ENCODE measurements at regions not wholly inside any gene's neighbourhood (a gene's known extent, or its start where the extent isn't known, plus 50 kb on each side); places are given as distances from the start of the nearest gene placed in this dataset.

- no peak for TF ChIP-seq CTCF (IDR thresholded peaks at IDR 0.05; ENCODE audit: control extremely low read depth, extremely low read depth, low read depth, missing control alignments)
- no peak for DNase-seq (ENCODE audit: extremely low spot score)
- POLR2A ChIA-PET, result no interaction called here
- CTCF ChIA-PET, result no interaction called here
Observed at GRCh38 chr11:29256580-29256979, 760.2 kb downstream of the KCNA4 start.

GRCh38 chr11:29255401-29255800 lies 761.4 kb downstream of the KCNA4 start:
- no peak for TF ChIP-seq CTCF (IDR thresholded peaks at IDR 0.05; ENCODE audit: control extremely low read depth, extremely low read depth, low read depth, missing control alignments)
- ChIA-PET POLR2A (no interaction called here), CTCF (interaction anchor here (0.7 kb wide), 1 partner anchor 74 kb away, joined by 3 read pairs; no protein-coding TSS in a partner anchor)
- no peak for DNase-seq (ENCODE audit: extremely low spot score)

- TF ChIP-seq CTCF (IDR thresholded peaks at IDR 0.05; ENCODE audit: control extremely low read depth, extremely low read depth, low read depth, missing control alignments), result no peak
- CTCF ChIA-PET, result interaction anchor here (1.1 to 1.2 kb wide), 2 partner anchors 15 kb away, joined by 3 read pairs; no protein-coding TSS in a partner anchor
- POLR2A ChIA-PET, result no interaction called here
- no peak for DNase-seq (ENCODE audit: extremely low spot score)
Observed at GRCh38 chr11:29251738-29252137, 765.1 kb downstream of the KCNA4 start.

GRCh38 chr11:29249713-29250112 lies 767.1 kb downstream of the KCNA4 start:
- ChIA-PET CTCF (no interaction called here), POLR2A (no interaction called here)
- no peak for DNase-seq (ENCODE audit: extremely low spot score)
- no peak for TF ChIP-seq CTCF (IDR thresholded peaks at IDR 0.05; ENCODE audit: control extremely low read depth, extremely low read depth, low read depth, missing control alignments)

GRCh38 chr11:29244355-29244754 lies 772.5 kb downstream of the KCNA4 start:
- TF ChIP-seq CTCF (IDR thresholded peaks at IDR 0.05; ENCODE audit: control extremely low read depth, extremely low read depth, low read depth, missing control alignments), result no peak
- ChIA-PET CTCF (no interaction called here), POLR2A (no interaction called here)
- DNase-seq (ENCODE audit: extremely low spot score), result no peak

- ChIA-PET POLR2A (no interaction called here), CTCF (interaction anchor here (1.3 kb wide), 1 partner anchor 43 kb away, joined by 4 read pairs; no protein-coding TSS in a partner anchor)
- no peak for DNase-seq (ENCODE audit: extremely low spot score)
- no peak for TF ChIP-seq CTCF (IDR thresholded peaks at IDR 0.05; ENCODE audit: control extremely low read depth, extremely low read depth, low read depth, missing control alignments)
Observed at GRCh38 chr11:29243616-29244015, 773.2 kb downstream of the KCNA4 start.

- no peak for DNase-seq (ENCODE audit: extremely low spot score)
- TF ChIP-seq CTCF (IDR thresholded peaks at IDR 0.05; ENCODE audit: control extremely low read depth, extremely low read depth, low read depth, missing control alignments), result no peak
- ChIA-PET POLR2A (no interaction called here), CTCF (no interaction called here)
Observed at GRCh38 chr11:29231991-29232390, 784.8 kb downstream of the KCNA4 start.

Measured in GM10248 (cell line).